IMR-90 (cell line): ENCODE measurements at regions not wholly inside any gene's neighbourhood (a gene's known extent, or its start where the extent isn't known, plus 50 kb on each side); places are given as distances from the start of the nearest gene placed in this dataset.

Experiments
- ATAC-seq: fragments of 200-7000 bp; cut with Tn5 transposase; 2 replicates; pipeline ENCODE4 v1.9.1; 2020; ENCODE audit warnings: low read depth, mild to moderate bottlenecking, moderate library complexity
- BruUV-seq: library from RNA; stranded (reverse); fragments of 400-500 nt; replicated peaks from 2 replicates; lab custom pipeline; 2021; lab: Mats Ljungman, UMichigan
- CTCF ChIA-PET: fragments of 300-600 bp; formaldehyde crosslinking; extraction: SDS; loops from one replicate; lab custom pipeline; 2021; ENCODE audit warnings: antibody characterized with exemption; lab: Yijun Ruan, JAX
- POLR2A ChIA-PET: fragments of 300-600 bp; sonication (Branson Sonifier 250); formaldehyde crosslinking; loops from one replicate; lab custom pipeline; 2022; ENCODE audit warnings: antibody characterized with exemption; ENCODE audit not compliant: unreplicated experiment; lab: Charles Lee
- DNase-seq: peaks from one replicate; pipeline ENCODE4 v3.0.0; 2013
- H2AFZ ChIP-seq: replicated peaks from 2 replicates; pipeline ENCODE3; 2013; ENCODE audit warnings: low read length, mild to moderate bottlenecking; ENCODE audit not compliant: poor library complexity
- H2AK5ac ChIP-seq: 2 replicates; pipeline ENCODE4 v1.6.1; 2013; ENCODE audit warnings: low read depth, low read length, inconsistent platforms
- H2AK9ac ChIP-seq: replicated peaks from 2 replicates; pipeline ENCODE3; 2013; ENCODE audit warnings: mild to moderate bottlenecking, low read depth, low read length, moderate library complexity; ENCODE audit not compliant: poor library complexity
- H2BK120ac ChIP-seq: 2 replicates; pipeline ENCODE4 v1.6.1; 2013; ENCODE audit warnings: low read depth, low read length, inconsistent platforms
- H2BK15ac ChIP-seq: 3 replicates; pipeline ENCODE4 v1.6.1; 2013; ENCODE audit warnings: low read depth, low read length, inconsistent platforms
- H2BK20ac ChIP-seq: 2 replicates; pipeline ENCODE4 v1.6.1; 2013; ENCODE audit warnings: low read depth, mild to moderate bottlenecking, inconsistent platforms, low read length, moderate library complexity
- H2BK5ac ChIP-seq: 2 replicates; pipeline ENCODE4 v1.6.1; 2013; ENCODE audit warnings: mild to moderate bottlenecking, low read depth, low read length, inconsistent platforms; ENCODE audit not compliant: poor library complexity, severe bottlenecking
- H3K14ac ChIP-seq: replicated peaks from 2 replicates; pipeline ENCODE4 v1.6.1; 2013; ENCODE audit warnings: low read depth, low read length, inconsistent platforms
- H3K18ac ChIP-seq: 2 replicates; pipeline ENCODE4 v1.6.1; 2013; ENCODE audit warnings: low read depth, low read length, control low read depth
- H3K23ac ChIP-seq: 2 replicates; pipeline ENCODE4 v1.6.1; 2013; ENCODE audit warnings: low read depth, low read length, inconsistent platforms
- H3K27ac ChIP-seq: 2 replicates; pipeline ENCODE4 v1.5.1; 2013; ENCODE audit warnings: mild to moderate bottlenecking, control low read depth, low read length; ENCODE audit not compliant: insufficient read depth
- H3K27me3 ChIP-seq: 2 replicates; pipeline ENCODE4 v1.6.1; 2013; ENCODE audit warnings: low read length; ENCODE audit not compliant: control insufficient read depth, insufficient read depth
- H3K36me3 ChIP-seq: 2 replicates; pipeline ENCODE4 v1.6.1; 2013; ENCODE audit warnings: low read length, mixed read lengths; ENCODE audit not compliant: control insufficient read depth, insufficient read depth
- H3K4ac ChIP-seq: 2 replicates; pipeline ENCODE4 v1.6.1; 2013; ENCODE audit warnings: low read depth, low read length, inconsistent platforms
- H3K4me1 ChIP-seq: 2 replicates; pipeline ENCODE4 v1.6.1; 2013; ENCODE audit warnings: low read length, mixed read lengths; ENCODE audit not compliant: control insufficient read depth, insufficient read depth
- H3K4me2 ChIP-seq: 2 replicates; pipeline ENCODE4 v1.6.1; 2013; ENCODE audit warnings: low read depth, mild to moderate bottlenecking, control low read depth, low read length, moderate library complexity
- H3K4me3 ChIP-seq: 2 replicates; pipeline ENCODE4 v1.5.1; 2013; ENCODE audit warnings: low read depth, mild to moderate bottlenecking, control low read depth, low read length, moderate library complexity; ENCODE audit not compliant: insufficient read depth
- H3K56ac ChIP-seq: 2 replicates; pipeline ENCODE4 v1.6.1; 2013; ENCODE audit warnings: low read length, inconsistent platforms; ENCODE audit not compliant: insufficient read depth; ENCODE audit errors: extremely low read depth
- H3K79me1 ChIP-seq, 2 experiments: 2 replicates each; pipeline ENCODE4 v1.6.1; 2013; ENCODE audit warnings: low read length in 2 of 2, inconsistent platforms in 1 of 2, low read depth in 1 of 2
- H3K9ac ChIP-seq: 2 replicates; pipeline ENCODE4 v1.6.1; 2013; ENCODE audit warnings: low read depth, low read length, control low read depth
- H3K9me1 ChIP-seq: 2 replicates; pipeline ENCODE4 v1.6.1; 2013; ENCODE audit warnings: low read length, inconsistent platforms; ENCODE audit not compliant: insufficient read depth
- H3K9me3 ChIP-seq: 2 replicates; pipeline ENCODE4 v1.6.1; 2013; ENCODE audit warnings: low read length; ENCODE audit not compliant: control insufficient read depth, insufficient read depth
- H4K20me1 ChIP-seq: 2 replicates; pipeline ENCODE4 v1.6.1; 2013; ENCODE audit warnings: low read length, inconsistent platforms; ENCODE audit not compliant: insufficient read depth
- H4K5ac ChIP-seq: 2 replicates; pipeline ENCODE4 v1.6.1; 2013; ENCODE audit warnings: mild to moderate bottlenecking, low read depth, low read length, control low read depth
- H4K8ac ChIP-seq, 2 experiments: 2 replicates each; pipeline ENCODE4 v1.6.1; 2013; ENCODE audit warnings: low read depth in 2 of 2, low read length in 2 of 2, control low read depth in 1 of 2, inconsistent platforms in 1 of 2
- H4K91ac ChIP-seq: 2 replicates; pipeline ENCODE4 v1.6.1; 2013; ENCODE audit warnings: low read depth, low read length, inconsistent platforms; ENCODE audit not compliant: insufficient read depth
- FOS ChIP-seq: fragments of 150-350 bp; IDR thresholded peaks from 2 replicates; pipeline ENCODE4 v1.6.1; 2016; ENCODE audit warnings: low read depth, low read length
- MAFK ChIP-seq: IDR thresholded peaks from 2 replicates; pipeline ENCODE4 v1.6.1; 2012; ENCODE audit warnings: low read depth, low read length, improper control_type of control experiment
- MAZ ChIP-seq: IDR thresholded peaks from 2 replicates; pipeline ENCODE4 v1.6.1; 2012; ENCODE audit warnings: low read depth, mild to moderate bottlenecking, low read length, improper control_type of control experiment, moderate library complexity, borderline replicate concordance
- NFE2L2 ChIP-seq: fragments of 150-350 bp; IDR thresholded peaks from 2 replicates; pipeline ENCODE4 v1.6.1; 2016; ENCODE audit warnings: low read depth, mild to moderate bottlenecking, low read length
- POLR2A ChIP-seq: IDR thresholded peaks from 2 replicates; pipeline ENCODE4 v1.6.1; 2012; ENCODE audit warnings: mild to moderate bottlenecking, low read depth, low read length
- RAD21 ChIP-seq: IDR thresholded peaks from 2 replicates; pipeline ENCODE4 v1.6.1; 2012; ENCODE audit warnings: low read length, improper control_type of control experiment
- RFX5 ChIP-seq: IDR thresholded peaks from 2 replicates; pipeline ENCODE4 v1.8.0; 2012; ENCODE audit warnings: low read depth, mild to moderate bottlenecking, low read length, moderate library complexity
- SMC3 ChIP-seq: fragments of 150-350 bp; IDR thresholded peaks from 2 replicates; pipeline ENCODE4 v1.6.1; 2016; ENCODE audit warnings: low read depth, mild to moderate bottlenecking, antibody characterized with exemption, low read length, moderate library complexity
- USF2 ChIP-seq: fragments of 150-350 bp; IDR thresholded peaks from 2 replicates; pipeline ENCODE4 v1.6.1; 2017; ENCODE audit warnings: mild to moderate bottlenecking, antibody characterized with exemption, low read length, low read depth
- WGBS, 2 experiments: methylation state at CpG; one replicate each; pipeline versions ENCODE4 v1.1.5 to v1.1.7; 2013; ENCODE audit warnings: missing lambda C conversion rate in 2 of 2; ENCODE audit not compliant: insufficient read length in 1 of 2; ENCODE audit errors: extremely low coverage in 2 of 2; 5-methylcytosine and 5-hydroxymethylcytosine counted together
- dilution Hi-C: fragments of 300-500 bp; cut with HindIII; formaldehyde crosslinking; loops from one replicate; pipeline ENCODE4 v1.14.3; 2018; ENCODE audit warnings: low sequenced_read_pairs; ENCODE audit not compliant: unreplicated experiment
- in situ Hi-C: fragments of 300-500 bp; cut with MboI; formaldehyde crosslinking; loops from 3 replicates; pipeline ENCODE4 v1.14.3; 2019; ENCODE audit warnings: low sequenced_read_pairs, inconsistent platforms, mixed read lengths
- intact Hi-C: fragments of 100-400 bp; cut with micrococcal nuclease; formaldehyde crosslinking; loops from 2 replicates; pipeline ENCODE4 v1.10.0; 2022

DNA sequence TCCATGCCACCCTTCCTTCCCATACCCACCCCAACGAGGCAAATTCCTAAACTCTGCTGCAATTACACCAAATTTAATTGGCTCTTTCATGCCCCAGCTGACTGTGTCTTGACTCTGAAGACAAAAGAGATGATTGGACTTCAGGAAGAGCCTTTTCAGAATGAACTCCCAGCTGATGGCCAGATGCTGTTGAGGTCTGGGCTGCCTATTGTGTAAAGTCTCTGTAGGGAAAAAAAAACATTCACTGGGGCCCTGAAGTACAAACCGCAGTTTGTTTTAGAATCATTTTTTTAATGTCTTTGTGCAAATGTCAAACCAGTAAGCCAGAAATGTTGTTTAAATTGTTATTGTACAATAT is 174.8 kb downstream of the HHIP start:
- H3K4me1 ChIP-seq = no peaks in the 10 kb centered on the region
- dilution Hi-C loops = no loop called here
- no peak overlapping the region for H2AK5ac ChIP-seq
- H4K91ac ChIP-seq = no peak overlapping the region
- no peak overlapping the region for H2BK5ac ChIP-seq
- no peaks in the 10 kb centered on the region for H4K20me1 ChIP-seq
- ChIA-PET CTCF (interaction anchor here (0.6 to 0.7 kb wide), 2 partner anchors 154 to 1723 kb away, joined by 3 read pairs; no protein-coding TSS in a partner anchor), POLR2A (no interaction called here)
- no peaks in the 10 kb centered on the region for H3K79me1 ChIP-seq
- no peak overlapping the region for H2AFZ ChIP-seq
- DNase-seq = peak; percentile 2
- no peak overlapping the region for H2BK120ac ChIP-seq
- no peak overlapping the region for H3K4me3 ChIP-seq
- H3K36me3 ChIP-seq = no peaks in the 10 kb centered on the region
- no peak for TF ChIP-seq FOS
- no peak for TF ChIP-seq NFE2L2
- no peak for TF ChIP-seq SMC3
- TF ChIP-seq RAD21 = no peak
- no peak for TF ChIP-seq MAFK
- no peak for TF ChIP-seq USF2
- no peak for TF ChIP-seq POLR2A
- no peak for TF ChIP-seq MAZ
- TF ChIP-seq RFX5 = no peak
- H3K4me2 ChIP-seq = no peak overlapping the region
- no peak overlapping the region for H2BK15ac ChIP-seq
- no peak overlapping the region for H4K8ac ChIP-seq
- no peaks in the 10 kb centered on the region for H3K27me3 ChIP-seq
- H3K4ac ChIP-seq = no peak overlapping the region
- H3K56ac ChIP-seq = no peak overlapping the region
- no peak overlapping the region for H2BK20ac ChIP-seq
- no peak for ATAC-seq
- no CpG with 5 or more reads among the region's 2 CpGs for WGBS, 2 experiments
- H3K9ac ChIP-seq = no peak overlapping the region
- no peak overlapping the region for H3K27ac ChIP-seq
- no peak overlapping the region for H3K14ac ChIP-seq
- H3K23ac ChIP-seq = no peak overlapping the region
- H4K5ac ChIP-seq = no peak overlapping the region
- H3K9me3 ChIP-seq = no peaks in the 10 kb centered on the region
- intact Hi-C loops = no loop called here
- H3K18ac ChIP-seq = no peak overlapping the region
- in situ Hi-C loops = no loop called here
- H2AK9ac ChIP-seq = no peak overlapping the region
- no peaks in the 10 kb centered on the region for H3K9me1 ChIP-seq
- no TSS peak for BruUV-seq
